ENCODE measurements at regions not wholly inside any gene's neighbourhood (a gene's known extent, or its start where the extent isn't known, plus 50 kb on each side); places are given as distances from the start of the nearest gene placed in this dataset.

DNA sequence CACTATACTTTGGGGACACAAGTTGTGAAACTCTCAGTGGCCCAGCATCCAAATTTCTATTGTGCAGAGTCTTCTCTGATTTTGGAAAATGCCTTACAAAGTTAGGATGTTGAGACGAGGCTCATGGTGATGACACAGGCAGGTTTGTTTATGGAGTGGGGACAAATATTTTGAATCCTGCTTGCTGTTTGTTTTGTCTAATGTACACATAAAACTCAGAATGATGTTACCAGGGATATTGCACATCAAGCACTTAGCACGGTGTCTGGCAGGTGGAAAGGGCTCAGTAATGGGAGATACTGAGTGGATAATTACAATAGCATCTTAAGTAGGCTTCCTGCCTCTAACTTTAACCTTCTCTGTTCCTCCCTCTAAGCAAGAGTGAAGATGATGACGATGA lies 628.9 kb upstream of the TBX3 start:
- TF ChIP-seq, protein P1, sequence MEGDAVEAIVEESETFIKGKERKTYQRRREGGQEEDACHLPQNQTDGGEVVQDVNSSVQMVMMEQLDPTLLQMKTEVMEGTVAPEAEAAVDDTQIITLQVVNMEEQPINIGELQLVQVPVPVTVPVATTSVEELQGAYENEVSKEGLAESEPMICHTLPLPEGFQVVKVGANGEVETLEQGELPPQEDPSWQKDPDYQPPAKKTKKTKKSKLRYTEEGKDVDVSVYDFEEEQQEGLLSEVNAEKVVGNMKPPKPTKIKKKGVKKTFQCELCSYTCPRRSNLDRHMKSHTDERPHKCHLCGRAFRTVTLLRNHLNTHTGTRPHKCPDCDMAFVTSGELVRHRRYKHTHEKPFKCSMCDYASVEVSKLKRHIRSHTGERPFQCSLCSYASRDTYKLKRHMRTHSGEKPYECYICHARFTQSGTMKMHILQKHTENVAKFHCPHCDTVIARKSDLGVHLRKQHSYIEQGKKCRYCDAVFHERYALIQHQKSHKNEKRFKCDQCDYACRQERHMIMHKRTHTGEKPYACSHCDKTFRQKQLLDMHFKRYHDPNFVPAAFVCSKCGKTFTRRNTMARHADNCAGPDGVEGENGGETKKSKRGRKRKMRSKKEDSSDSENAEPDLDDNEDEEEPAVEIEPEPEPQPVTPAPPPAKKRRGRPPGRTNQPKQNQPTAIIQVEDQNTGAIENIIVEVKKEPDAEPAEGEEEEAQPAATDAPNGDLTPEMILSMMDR (IDR thresholded peaks at IDR 0.05 in 2 of 3, conservative IDR thresholded peaks at IDR 0.05 in 1 of 3; ENCODE audit: borderline replicate concordance in 1 of 3, insufficient read depth in 1 of 3, low read depth in 2 of 3, low read length in 2 of 3), result no peak
- TF ChIP-seq MAX (IDR thresholded peaks at IDR 0.05) (no peak), POLR2A (IDR thresholded peaks at IDR 0.05; ENCODE audit: borderline replicate concordance, extremely low read depth, insufficient read depth, insufficient read length) (no peak), POLR2AphosphoS5 (IDR thresholded peaks at IDR 0.05; ENCODE audit: low read depth, low read length) (no peak), ZNF274 (IDR thresholded peaks at IDR 0.05; ENCODE audit: low read depth, low read length) (no peak), ZBTB33 (IDR thresholded peaks at IDR 0.05; ENCODE audit: extremely low read depth, insufficient replicate concordance, low read length) (no peak), CBX3 (IDR thresholded peaks at IDR 0.05; ENCODE audit: low read depth) (no peak), SRF (IDR thresholded peaks at IDR 0.05; ENCODE audit: low read depth) (no peak)
- TF ChIP-seq, protein P2, sequence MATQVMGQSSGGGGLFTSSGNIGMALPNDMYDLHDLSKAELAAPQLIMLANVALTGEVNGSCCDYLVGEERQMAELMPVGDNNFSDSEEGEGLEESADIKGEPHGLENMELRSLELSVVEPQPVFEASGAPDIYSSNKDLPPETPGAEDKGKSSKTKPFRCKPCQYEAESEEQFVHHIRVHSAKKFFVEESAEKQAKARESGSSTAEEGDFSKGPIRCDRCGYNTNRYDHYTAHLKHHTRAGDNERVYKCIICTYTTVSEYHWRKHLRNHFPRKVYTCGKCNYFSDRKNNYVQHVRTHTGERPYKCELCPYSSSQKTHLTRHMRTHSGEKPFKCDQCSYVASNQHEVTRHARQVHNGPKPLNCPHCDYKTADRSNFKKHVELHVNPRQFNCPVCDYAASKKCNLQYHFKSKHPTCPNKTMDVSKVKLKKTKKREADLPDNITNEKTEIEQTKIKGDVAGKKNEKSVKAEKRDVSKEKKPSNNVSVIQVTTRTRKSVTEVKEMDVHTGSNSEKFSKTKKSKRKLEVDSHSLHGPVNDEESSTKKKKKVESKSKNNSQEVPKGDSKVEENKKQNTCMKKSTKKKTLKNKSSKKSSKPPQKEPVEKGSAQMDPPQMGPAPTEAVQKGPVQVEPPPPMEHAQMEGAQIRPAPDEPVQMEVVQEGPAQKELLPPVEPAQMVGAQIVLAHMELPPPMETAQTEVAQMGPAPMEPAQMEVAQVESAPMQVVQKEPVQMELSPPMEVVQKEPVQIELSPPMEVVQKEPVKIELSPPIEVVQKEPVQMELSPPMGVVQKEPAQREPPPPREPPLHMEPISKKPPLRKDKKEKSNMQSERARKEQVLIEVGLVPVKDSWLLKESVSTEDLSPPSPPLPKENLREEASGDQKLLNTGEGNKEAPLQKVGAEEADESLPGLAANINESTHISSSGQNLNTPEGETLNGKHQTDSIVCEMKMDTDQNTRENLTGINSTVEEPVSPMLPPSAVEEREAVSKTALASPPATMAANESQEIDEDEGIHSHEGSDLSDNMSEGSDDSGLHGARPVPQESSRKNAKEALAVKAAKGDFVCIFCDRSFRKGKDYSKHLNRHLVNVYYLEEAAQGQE (IDR thresholded peaks at IDR 0.05; ENCODE audit: low read depth), result no peak
- TF ChIP-seq, protein P3, sequence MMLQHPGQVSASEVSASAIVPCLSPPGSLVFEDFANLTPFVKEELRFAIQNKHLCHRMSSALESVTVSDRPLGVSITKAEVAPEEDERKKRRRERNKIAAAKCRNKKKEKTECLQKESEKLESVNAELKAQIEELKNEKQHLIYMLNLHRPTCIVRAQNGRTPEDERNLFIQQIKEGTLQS (IDR thresholded peaks at IDR 0.05), result no peak

All from HCT116 (cell line).